ENCODE measurements at regions not wholly inside any gene's neighbourhood (a gene's known extent, or its start where the extent isn't known, plus 50 kb on each side); places are given as distances from the start of the nearest gene placed in this dataset.

- H3K9me3 ChIP-seq: no peaks in the 10 kb centered on the region
- H3K36me3 ChIP-seq: no peaks in the 10 kb centered on the region
- TF ChIP-seq POLR2A (IDR thresholded peaks at IDR 0.05) (no peak), CTCF (IDR thresholded peaks at IDR 0.05) (no peak)
- intact Hi-C loops (cut with DNase I): no loop called here
- peaks cover 0 to 42% (median 0%) of the 10 kb centered on the region in 4 donors for H3K27me3 ChIP-seq
- no peaks in the 10 kb centered on the region for H3K4me1 ChIP-seq
- H3K27ac ChIP-seq: no peak overlapping the region
- H3K4me3 ChIP-seq: no peak overlapping the region
- 89 to 92% methylated on average over 2 to 13 of the region's 19 CpGs for WGBS, 2 donors
- no peak for DNase-seq
Measured at GRCh38 chr13:111656439-111656838, 336.0 kb downstream of the TEX29 start.

GRCh38 chr13:111657013-111657412 lies 336.6 kb downstream of the TEX29 start:
- intact Hi-C loops (cut with DNase I): no loop called here
- 42 to 48% methylated on average over 3 to 5 of the region's 5 CpGs for WGBS, 2 donors
- H3K4me1 ChIP-seq: no peaks in the 10 kb centered on the region
- H3K9me3 ChIP-seq: no peaks in the 10 kb centered on the region
- no peak overlapping the region for H3K27ac ChIP-seq
- no peak overlapping the region for H3K4me3 ChIP-seq
- no peaks in the 10 kb centered on the region for H3K36me3 ChIP-seq
- H3K27me3 ChIP-seq: peaks cover 0 to 41% (median 0%) of the 10 kb centered on the region in 4 donors
- TF ChIP-seq CTCF (IDR thresholded peaks at IDR 0.05): no peak
- TF ChIP-seq POLR2A (IDR thresholded peaks at IDR 0.05): no peak
- no peak for DNase-seq

GRCh38 chr13:111658145-111659100 lies 338.0 kb downstream of the TEX29 start:
- TF ChIP-seq CTCF (IDR thresholded peaks at IDR 0.05) (no peak), POLR2A (IDR thresholded peaks at IDR 0.05) (no peak)
- H3K4me3 ChIP-seq: no peak overlapping the region
- peaks cover 0 to 30% (median 0%) of the 10 kb centered on the region in 4 donors for H3K27me3 ChIP-seq
- intact Hi-C loops (cut with DNase I): no loop called here
- WGBS, 2 donors: 44 to 62% methylated on average over 7 to 8 of the region's 16 CpGs
- no peak overlapping the region for H3K27ac ChIP-seq
- no peaks in the 10 kb centered on the region for H3K36me3 ChIP-seq
- no peaks in the 10 kb centered on the region for H3K4me1 ChIP-seq
- no peak for DNase-seq
- no peaks in the 10 kb centered on the region for H3K9me3 ChIP-seq

- intact Hi-C loops (cut with DNase I): no loop called here
Measured at GRCh38 chr13:111659219-111659775, 338.9 kb downstream of the TEX29 start.

More at GRCh38 chr13:111659219-111659775, 338.9 kb downstream of the TEX29 start:
- TF ChIP-seq POLR2A (IDR thresholded peaks at IDR 0.05) (no peak), CTCF (IDR thresholded peaks at IDR 0.05) (no peak)
- Histone ChIP-seq H3K27me3 (peaks cover 0 to 21% (median 0%) of the 10 kb centered on the region in 4 donors), H3K4me1 (peaks cover 0 to 3% (median 0%) of the 10 kb centered on the region in 3 donors), H3K27ac (no peak overlapping the region), H3K4me3 (no peak overlapping the region), H3K36me3 (no peaks in the 10 kb centered on the region), H3K9me3 (no peaks in the 10 kb centered on the region)
- no peak for DNase-seq
- WGBS, 2 donors: 74 to 78% methylated on average over 8 to 9 of the region's 9 CpGs
